GM18868 (cell line): ENCODE measurements at regions not wholly inside any gene's neighbourhood (a gene's known extent, or its start where the extent isn't known, plus 50 kb on each side); places are given as distances from the start of the nearest gene placed in this dataset.
"Not testable (repeated sequence)": the region's sequence is repeated elsewhere in the genome, so short reads cannot be mapped to it uniquely, and the experiment has no call there.

Source experiments
- ATAC-seq: cut with Tn5 transposase; IDR thresholded peaks from one replicate; pipeline ENCODE4 v1.9.1; 2021; ENCODE audit warnings: mild to moderate bottlenecking, moderate library complexity; ENCODE audit not compliant: unreplicated experiment

DNA sequence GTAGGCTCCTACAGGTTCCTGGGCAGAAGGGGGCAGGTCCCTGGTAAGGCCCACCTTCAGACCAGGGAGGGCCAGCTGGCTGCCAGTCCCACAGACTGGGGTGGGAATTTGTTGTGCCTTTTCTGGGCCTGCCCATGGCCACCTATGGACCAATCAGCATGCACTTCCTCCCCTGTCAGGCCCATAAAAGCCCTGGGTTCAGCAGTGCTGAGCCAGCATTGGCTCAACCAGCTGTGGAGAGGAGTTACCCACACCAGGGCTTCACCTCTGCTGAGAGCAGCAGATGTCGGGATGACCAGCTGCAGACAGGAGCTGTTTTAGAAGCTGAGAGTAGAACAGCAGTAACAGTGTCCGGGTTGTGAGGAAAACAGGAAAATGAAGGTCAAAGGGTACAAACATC, 373.4 kb upstream of the ACO1 start:
- no peak for ATAC-seq

GRCh38 chr9:32015795-32016194, 368.6 kb upstream of the ACO1 start:
- ATAC-seq, result no peak

DNA sequence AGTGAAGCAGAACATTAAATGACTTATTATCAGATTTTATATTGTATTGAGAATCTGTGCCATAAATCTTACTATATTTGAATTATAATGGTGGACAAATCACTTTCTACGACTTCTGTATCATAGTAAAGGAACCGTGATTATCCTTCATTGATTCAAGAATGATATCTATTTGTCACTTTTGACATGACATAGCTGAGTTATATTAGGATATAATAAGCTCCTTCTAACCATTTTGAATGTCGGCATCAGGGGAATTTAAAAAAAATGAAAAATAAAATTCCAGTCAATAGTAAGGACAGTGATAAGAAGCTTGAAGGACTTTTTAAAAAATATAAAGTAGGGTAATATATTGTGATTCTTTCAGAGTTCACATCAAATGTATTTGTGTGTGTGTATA, 338.9 kb upstream of the ACO1 start:
- ATAC-seq, result no peak

DNA sequence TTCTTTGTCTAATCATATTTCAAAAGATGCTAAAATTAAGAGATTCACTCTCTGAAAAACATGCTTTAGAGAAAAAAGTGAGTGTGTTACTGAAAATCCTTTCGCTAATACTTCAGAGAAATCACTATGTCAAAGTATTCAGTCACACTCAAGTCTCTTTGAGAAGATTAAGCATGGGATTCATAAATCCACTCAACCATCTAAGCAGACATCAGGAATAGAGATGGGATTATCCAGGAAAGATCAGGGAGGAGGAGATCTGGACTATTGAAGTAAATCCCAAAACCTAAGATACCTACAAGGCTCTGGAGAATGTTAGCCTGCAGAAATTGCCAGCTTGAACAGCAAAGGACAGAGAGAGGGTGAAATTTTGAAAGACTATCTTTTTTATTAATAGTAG, 317.2 kb upstream of the ACO1 start:
- no peak for ATAC-seq

GRCh38 chr9:32069169-32069813, 315.2 kb upstream of the ACO1 start:
- ATAC-seq, result no peak

- no peak for ATAC-seq
These were observed 314.5 kb upstream of the ACO1 start for GRCh38 chr9:32069969-32070368.

DNA sequence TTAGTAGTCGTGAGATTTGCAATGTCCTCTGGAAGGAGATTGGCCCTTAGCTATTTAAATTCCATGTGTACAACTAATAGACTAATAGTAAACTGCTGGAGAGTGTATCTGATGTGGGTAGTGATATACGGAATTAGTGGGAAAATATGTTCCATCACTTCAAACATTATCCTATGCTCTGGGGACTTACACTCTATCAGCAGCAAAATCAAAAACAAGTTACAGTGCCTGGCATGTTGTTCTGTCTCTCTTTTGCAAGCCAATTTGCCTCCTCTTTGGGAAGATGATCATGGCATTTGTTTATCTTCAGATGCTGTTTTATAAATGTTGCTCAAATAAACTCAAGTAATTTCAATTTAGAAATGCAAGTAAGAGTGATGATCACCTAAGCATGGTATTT, 311.9 kb upstream of the ACO1 start:
- no peak for ATAC-seq

DNA sequence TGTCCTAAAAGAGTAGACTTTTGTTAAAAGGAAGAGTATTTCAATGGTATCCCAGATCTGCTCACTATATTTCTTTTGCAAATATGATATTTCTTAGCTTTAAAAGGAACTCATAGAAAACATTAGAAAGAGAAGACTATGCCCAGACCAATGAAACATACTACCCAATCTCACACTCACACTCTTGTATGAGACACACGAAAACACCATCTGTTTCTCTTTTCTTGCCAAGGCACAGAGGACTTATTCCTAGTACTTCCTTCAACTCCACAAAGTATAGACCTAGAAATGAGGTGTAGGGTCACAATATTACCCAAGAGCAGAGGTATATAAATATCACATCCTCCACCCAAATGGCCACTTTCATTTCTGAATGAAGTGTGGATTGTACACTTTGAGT, 292.4 kb upstream of the ACO1 start:
- no peak for ATAC-seq

DNA sequence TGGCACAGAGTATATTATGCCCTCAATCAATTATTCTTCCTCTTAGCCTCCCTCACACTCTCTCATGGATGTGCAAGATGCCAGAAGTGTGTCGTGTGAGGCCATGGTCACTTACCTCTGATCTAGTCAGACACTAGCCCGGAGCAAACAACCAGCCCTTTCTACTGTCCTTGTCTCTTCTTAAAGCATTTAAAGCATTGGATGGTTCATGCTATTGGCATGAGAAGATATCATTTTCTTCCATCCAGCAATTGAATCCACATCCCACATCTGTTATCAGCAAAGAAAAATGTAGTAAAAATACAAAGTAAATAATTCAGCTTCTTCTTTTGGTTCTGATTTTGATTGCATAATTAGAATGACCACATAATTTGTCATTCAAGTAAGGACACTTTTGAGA, 267.2 kb upstream of the ACO1 start:
- ATAC-seq, result no peak

- no peak for ATAC-seq
These were observed 255.9 kb upstream of the ACO1 start for GRCh38 chr9:32128546-32128945.

- not testable (repeated sequence) for ATAC-seq
These were observed 253.7 kb upstream of the ACO1 start for GRCh38 chr9:32130709-32131108.

- no peak for ATAC-seq
These were observed 247.6 kb upstream of the ACO1 start for GRCh38 chr9:32136700-32137339.

GRCh38 chr9:32142074-32142473, 242.4 kb upstream of the ACO1 start:
- no peak for ATAC-seq

DNA sequence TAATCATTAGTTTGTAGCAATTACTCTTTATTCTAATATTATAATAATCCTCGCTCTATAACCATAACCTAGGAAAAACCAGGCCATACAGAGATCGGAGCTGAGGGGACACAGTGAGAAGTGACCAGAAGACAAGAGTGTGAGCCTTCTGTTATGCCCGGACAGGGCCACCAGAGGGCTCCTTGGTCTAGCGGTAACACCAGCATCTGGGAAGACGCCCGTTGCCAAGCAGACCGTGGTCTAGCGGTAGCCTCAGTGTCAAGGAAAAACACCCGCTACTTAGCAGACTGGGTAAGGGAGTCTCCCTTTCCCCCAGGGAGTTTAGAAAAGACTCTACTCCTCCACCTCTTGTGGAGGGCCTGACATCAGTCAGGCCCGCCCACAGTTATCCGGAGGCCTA, 235.9 kb upstream of the ACO1 start:
- ATAC-seq, result not testable (repeated sequence)

GRCh38 chr9:32161209-32161608, 223.2 kb upstream of the ACO1 start:
- ATAC-seq, result peak; percentile 33

DNA sequence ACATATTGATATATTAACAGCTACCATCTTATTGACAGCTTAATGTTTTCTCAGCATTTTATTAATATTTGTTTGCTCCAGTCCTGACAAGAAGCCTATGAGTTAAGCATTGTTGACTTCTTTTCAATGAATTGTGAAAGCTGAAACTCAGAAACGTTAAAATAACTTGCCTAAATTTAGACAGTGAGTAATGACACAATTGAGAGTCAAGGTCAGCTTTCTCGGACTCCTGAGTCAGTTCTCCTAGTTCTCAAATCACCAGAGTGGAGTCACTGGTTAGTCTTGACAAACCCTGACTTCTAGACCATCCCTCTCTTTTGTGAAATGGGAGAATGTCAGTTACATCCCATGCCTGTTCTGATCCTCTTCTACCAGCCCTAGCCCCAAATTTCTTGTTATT, 222.7 kb upstream of the ACO1 start:
- peak; percentile 92 for ATAC-seq

- ATAC-seq, result not testable (repeated sequence)
These were observed 218.1 kb upstream of the ACO1 start for GRCh38 chr9:32166316-32166715.

- no peak for ATAC-seq
These were observed 213.1 kb upstream of the ACO1 start for GRCh38 chr9:32171339-32171738.

GRCh38 chr9:32172256-32172655, 212.2 kb upstream of the ACO1 start:
- ATAC-seq, result no peak

DNA sequence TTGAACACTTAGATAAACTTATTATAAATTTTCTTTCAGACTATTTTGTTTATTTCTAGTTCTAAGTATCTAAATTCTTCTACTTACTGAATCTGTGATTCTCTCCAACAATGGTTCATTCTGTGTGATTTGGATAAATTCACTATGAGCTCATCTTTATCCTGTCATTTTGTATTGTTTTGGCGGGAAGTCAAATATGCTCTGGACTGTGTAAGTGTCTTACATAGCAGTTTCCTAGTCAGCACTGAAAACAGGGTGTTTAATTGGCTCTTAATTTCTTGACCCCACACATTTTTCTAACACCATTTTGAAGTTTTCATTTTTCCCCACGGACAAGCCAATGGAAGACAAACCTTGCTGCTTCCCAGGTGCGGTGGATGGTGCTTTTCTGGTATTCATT, 207.0 kb upstream of the ACO1 start:
- no peak for ATAC-seq

DNA sequence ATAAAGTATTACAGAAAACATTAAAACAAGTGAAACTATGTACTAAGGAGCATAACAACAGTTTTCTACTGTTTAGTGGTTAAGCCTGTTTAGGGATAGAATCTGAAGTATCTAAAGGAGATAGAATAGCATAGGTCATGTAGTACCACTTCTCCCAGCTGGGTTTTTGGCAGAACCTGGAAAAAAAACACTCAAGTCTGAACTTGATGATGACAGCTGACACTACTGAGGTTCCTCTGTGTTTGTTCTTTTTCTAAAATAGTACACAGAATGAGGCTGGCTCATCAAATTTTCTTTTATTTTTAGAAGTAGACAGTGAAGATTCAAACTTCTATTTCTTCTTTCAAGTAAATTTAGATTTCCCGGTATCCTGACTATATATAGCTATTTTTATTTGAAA, 203.8 kb upstream of the ACO1 start:
- no peak for ATAC-seq

- ATAC-seq, result no peak
These were observed 184.2 kb upstream of the ACO1 start for GRCh38 chr9:32200241-32200640.

DNA sequence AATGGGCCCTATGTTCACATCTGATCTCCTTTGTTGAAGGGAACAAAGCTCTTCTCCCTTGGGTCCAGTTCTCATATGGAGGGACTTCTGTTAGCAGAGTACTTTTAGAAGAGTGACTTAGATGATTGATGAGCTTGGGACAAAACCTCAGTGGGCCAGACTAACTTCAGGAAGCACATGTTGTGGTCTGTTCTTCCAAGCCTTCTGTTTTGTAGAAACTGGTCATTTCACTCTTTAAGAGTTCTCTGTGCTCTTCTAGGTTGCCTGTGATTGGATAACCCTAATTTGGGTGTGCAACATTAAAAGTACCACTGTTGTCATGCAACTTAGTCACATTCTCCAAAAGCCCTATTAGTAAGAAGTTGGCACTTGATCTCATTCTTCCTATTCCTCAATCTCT, 183.5 kb upstream of the ACO1 start:
- no peak for ATAC-seq
